ENCODE measurements at regions not wholly inside any gene's neighbourhood (a gene's known extent, or its start where the extent isn't known, plus 50 kb on each side); places are given as distances from the start of the nearest gene placed in this dataset.

DNA sequence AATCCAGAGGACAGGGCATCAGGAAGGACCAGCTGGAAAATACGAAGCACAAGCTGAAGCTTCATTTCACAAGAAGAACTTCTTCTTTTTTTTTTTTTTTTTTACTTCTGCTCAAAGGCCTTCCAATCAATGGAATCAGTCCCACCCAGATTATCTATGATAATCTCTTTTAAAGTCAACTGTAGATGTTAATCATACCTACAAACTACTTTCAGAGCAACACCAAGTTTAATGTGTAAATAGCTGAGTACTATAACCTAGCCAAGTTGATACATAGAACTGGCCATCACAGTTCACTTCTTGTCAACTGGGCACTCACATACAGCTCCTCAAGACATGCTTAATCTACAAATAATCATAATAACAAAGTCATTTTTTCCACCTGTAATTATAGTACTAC is 1645.9 kb upstream of the CELF4 start:
- H2BK12ac ChIP-seq (ENCODE audit: low read depth, low read length): no peak overlapping the region
- no peak overlapping the region for H3K9ac ChIP-seq (replicated peaks in 1 of 4; ENCODE audit: extremely low read depth in 1 of 4, low read depth in 3 of 4, low read length in 3 of 4)
- H3K18ac ChIP-seq (ENCODE audit: extremely low read depth, low read length): no peak overlapping the region
- no peak overlapping the region for H3K14ac ChIP-seq (ENCODE audit: insufficient read length)
- no peak for FAIRE-seq
- H3K27ac ChIP-seq (ENCODE audit: low read depth, low read length): no peak overlapping the region
- H3K9me3 ChIP-seq (ENCODE audit: insufficient read depth in 2 of 2, low read depth in 1 of 2, low read length in 1 of 2): peaks cover 0 to 7% of the 10 kb centered on the region in 2 experiments; a peak in 2 of 4 replicates
- WGBS, 2 experiments (ENCODE audit: extremely low coverage in 1 of 2, insufficient coverage in 1 of 2, insufficient read length in 1 of 2, insufficient replicate concordance in 2 of 2, low coverage in 1 of 2, low lambda C conversion rate in 2 of 2, missing lambda C conversion rate in 1 of 2): 100% methylated on average over 1 of the region's 1 CpG; no CpG with 5 or more reads in 1 of the 2 experiments
- H4K20me1 ChIP-seq (replicated peaks in 1 of 2; ENCODE audit: control insufficient read depth in 1 of 2, insufficient read depth in 2 of 2, low read length in 2 of 2): no peaks in the 10 kb centered on the region
- H3K4me1 ChIP-seq (replicated peaks in 1 of 4; ENCODE audit: control insufficient read depth in 3 of 4, insufficient read depth in 4 of 4, low read length in 3 of 4): no peaks in the 10 kb centered on the region
- no peak overlapping the region for H4K5ac ChIP-seq (ENCODE audit: insufficient read length, low read depth, low read length)
- no peaks in the 10 kb centered on the region for H3K36me3 ChIP-seq (ENCODE audit: control insufficient read depth in 2 of 4, insufficient read depth in 4 of 4, low read length in 3 of 4)
- H3K4me3 ChIP-seq (ENCODE audit: extremely low read depth in 1 of 4, insufficient read depth in 2 of 4, low read depth in 3 of 4, low read length in 4 of 4): no peak overlapping the region
- H2AFZ ChIP-seq (ENCODE audit: low read length): no peak overlapping the region
- TF ChIP-seq KDM1A (IDR thresholded peaks at IDR 0.05; ENCODE audit: borderline replicate concordance, low read length) (no peak), TAF7 (optimal IDR thresholded peaks at IDR 0.05; ENCODE audit: borderline replicate concordance, low read depth, low read length) (no peak), POU5F1 (IDR thresholded peaks at IDR 0.05; ENCODE audit: low read depth, low read length) (no peak), BRCA1 (IDR thresholded peaks at IDR 0.05; ENCODE audit: low read depth, low read length) (no peak), SP4 (IDR thresholded peaks at IDR 0.05; ENCODE audit: low read length) (no peak), SIRT6 (IDR thresholded peaks at IDR 0.05; ENCODE audit: low read length) (no peak), SRF (IDR thresholded peaks at IDR 0.05; ENCODE audit: low read depth, low read length) (no peak), RAD21 (IDR thresholded peaks at IDR 0.05 in 1 of 2, conservative IDR thresholded peaks at IDR 0.05 in 1 of 2; ENCODE audit: low read depth in 2 of 2, low read length in 2 of 2) (no peak), CEBPB (IDR thresholded peaks at IDR 0.05; ENCODE audit: low read depth, low read length) (no peak)
- TF ChIP-seq, protein P1, sequence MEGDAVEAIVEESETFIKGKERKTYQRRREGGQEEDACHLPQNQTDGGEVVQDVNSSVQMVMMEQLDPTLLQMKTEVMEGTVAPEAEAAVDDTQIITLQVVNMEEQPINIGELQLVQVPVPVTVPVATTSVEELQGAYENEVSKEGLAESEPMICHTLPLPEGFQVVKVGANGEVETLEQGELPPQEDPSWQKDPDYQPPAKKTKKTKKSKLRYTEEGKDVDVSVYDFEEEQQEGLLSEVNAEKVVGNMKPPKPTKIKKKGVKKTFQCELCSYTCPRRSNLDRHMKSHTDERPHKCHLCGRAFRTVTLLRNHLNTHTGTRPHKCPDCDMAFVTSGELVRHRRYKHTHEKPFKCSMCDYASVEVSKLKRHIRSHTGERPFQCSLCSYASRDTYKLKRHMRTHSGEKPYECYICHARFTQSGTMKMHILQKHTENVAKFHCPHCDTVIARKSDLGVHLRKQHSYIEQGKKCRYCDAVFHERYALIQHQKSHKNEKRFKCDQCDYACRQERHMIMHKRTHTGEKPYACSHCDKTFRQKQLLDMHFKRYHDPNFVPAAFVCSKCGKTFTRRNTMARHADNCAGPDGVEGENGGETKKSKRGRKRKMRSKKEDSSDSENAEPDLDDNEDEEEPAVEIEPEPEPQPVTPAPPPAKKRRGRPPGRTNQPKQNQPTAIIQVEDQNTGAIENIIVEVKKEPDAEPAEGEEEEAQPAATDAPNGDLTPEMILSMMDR (IDR thresholded peaks at IDR 0.05; ENCODE audit: control extremely low read depth in 1 of 3, insufficient read depth in 1 of 3, low read depth in 1 of 3, low read length in 3 of 3): no peak
- H2BK15ac ChIP-seq (ENCODE audit: low read length): no peak overlapping the region
- no peak overlapping the region for H2BK120ac ChIP-seq (replicated peaks; ENCODE audit: low read depth, low read length)
- H3K27me3 ChIP-seq (replicated peaks in 1 of 4; ENCODE audit: control insufficient read depth in 3 of 4, extremely low read depth in 1 of 4, insufficient read depth in 3 of 4, low read length in 3 of 4): no peaks in the 10 kb centered on the region
- H3K56ac ChIP-seq (replicated peaks; ENCODE audit: insufficient read length, low read depth, low read length): no peak overlapping the region
- H3K79me1 ChIP-seq (ENCODE audit: low read depth, low read length): no peaks in the 10 kb centered on the region
- H4K8ac ChIP-seq (ENCODE audit: extremely low read depth, insufficient read depth, low read length): no peak overlapping the region
- H3K79me2 ChIP-seq (ENCODE audit: control insufficient read depth in 1 of 2, insufficient read depth in 2 of 2, low read length in 2 of 2): no peaks in the 10 kb centered on the region
- no peak for DNase-seq (ENCODE audit: low read depth in 1 of 2, low spot score in 2 of 2)
- H4K91ac ChIP-seq (replicated peaks; ENCODE audit: insufficient read length, low read length): no peak overlapping the region
- CTCF ChIA-PET (ENCODE audit: partially characterized antibody): no interaction called here
- H3K23me2 ChIP-seq (ENCODE audit: low read depth, low read length): no peaks in the 10 kb centered on the region
- H2BK20ac ChIP-seq (ENCODE audit: low read length): no peak overlapping the region
- POLR2A ChIA-PET (ENCODE audit: partially characterized antibody): no interaction called here
- H3K4me2 ChIP-seq (ENCODE audit: insufficient read depth in 1 of 2, low read depth in 2 of 2, low read length in 2 of 2): no peak overlapping the region
- no peak overlapping the region for H2BK5ac ChIP-seq (ENCODE audit: low read depth, low read length)
- no peak overlapping the region for H3K23ac ChIP-seq (ENCODE audit: insufficient read length)
- no peak overlapping the region for H3K4ac ChIP-seq (replicated peaks; ENCODE audit: insufficient read length, low read depth, low read length)
- H2AK5ac ChIP-seq (ENCODE audit: low read depth, low read length): no peak overlapping the region

All from H1 (cell line).